Smooth muscle cell (in vitro differentiated cells): ENCODE measurements at regions not wholly inside any gene's neighbourhood (a gene's known extent, or its start where the extent isn't known, plus 50 kb on each side); places are given as distances from the start of the nearest gene placed in this dataset.

ENCODE experiments used
- DNase-seq: peaks from one replicate; lab custom pipeline; 2025; ENCODE audit not compliant: unreplicated experiment; lab: John Stamatoyannopoulos, UW
- H2AFZ ChIP-seq: fragments of 200-600 bp; sonication (generic); 2 replicates; pipeline ENCODE4 v1.6.0; 2016; ENCODE audit warnings: antibody characterized with exemption, low read depth, mild to moderate bottlenecking
- H3F3A ChIP-seq: fragments of 200-600 bp; sonication (generic); 2 replicates; pipeline ENCODE4 v1.6.0; 2017; ENCODE audit warnings: antibody characterized with exemption, low read depth
- H3K27ac ChIP-seq: fragments of 200-600 bp; sonication (generic); 2 replicates; pipeline ENCODE4 v1.5.1; 2016; ENCODE audit warnings: low read depth, mild to moderate bottlenecking
- H3K27me3 ChIP-seq: fragments of 200-600 bp; sonication (generic); 2 replicates; pipeline ENCODE4 v1.6.1; 2016; ENCODE audit warnings: low read depth, mild to moderate bottlenecking
- H3K36me3 ChIP-seq: fragments of 200-600 bp; sonication (generic); 2 replicates; pipeline ENCODE4 v1.5.1; 2016; ENCODE audit warnings: low read depth
- H3K4me1 ChIP-seq: fragments of 200-600 bp; sonication (generic); 2 replicates; pipeline ENCODE4 v1.5.1; 2016; ENCODE audit warnings: low read depth
- H3K4me2 ChIP-seq: fragments of 200-600 bp; sonication (generic); 2 replicates; pipeline ENCODE4 v1.6.0; 2016; ENCODE audit warnings: mild to moderate bottlenecking
- H3K4me3 ChIP-seq: fragments of 200-600 bp; sonication (generic); 2 replicates; pipeline ENCODE4 v1.5.1; 2016; ENCODE audit warnings: mild to moderate bottlenecking
- H3K79me2 ChIP-seq: fragments of 200-600 bp; sonication (generic); 2 replicates; pipeline ENCODE4 v1.6.0; 2016; ENCODE audit warnings: low read depth, mild to moderate bottlenecking
- H3K9ac ChIP-seq: fragments of 200-600 bp; sonication (generic); 2 replicates; pipeline ENCODE4 v1.6.0; 2016; ENCODE audit warnings: low read depth
- H3K9me3 ChIP-seq: fragments of 200-600 bp; sonication (generic); replicated peaks from 2 replicates; pipeline ENCODE4 v1.5.1; 2016; ENCODE audit warnings: low read depth
- H4K20me1 ChIP-seq: fragments of 200-600 bp; sonication (generic); 2 replicates; pipeline ENCODE4 v1.6.0; 2016; ENCODE audit warnings: low read depth
- CTCF ChIP-seq: fragments of 200-600 bp; sonication (generic); IDR thresholded peaks from 2 replicates; pipeline ENCODE4 v1.5.1; 2017; ENCODE audit warnings: borderline replicate concordance, mild to moderate bottlenecking, antibody characterized with exemption; ENCODE audit not compliant: insufficient read depth, poor library complexity, severe bottlenecking
- WGBS: methylation state at CpG from one replicate; pipeline ENCODE4 v1.1.7; 2016; ENCODE audit warnings: low lambda C conversion rate; 5-methylcytosine and 5-hydroxymethylcytosine counted together

- no peaks in the 10 kb centered on the region for H3K27me3 ChIP-seq
- no peak overlapping the region for H3K27ac ChIP-seq
- no peaks in the 10 kb centered on the region for H3K9me3 ChIP-seq
- no peak overlapping the region for H3K9ac ChIP-seq
- no peaks in the 10 kb centered on the region for H4K20me1 ChIP-seq
- no peaks in the 10 kb centered on the region for H3F3A ChIP-seq
- 96% methylated on average over 3 of the region's 3 CpGs for WGBS
- H3K4me3 ChIP-seq, result no peak overlapping the region
- no peak overlapping the region for H2AFZ ChIP-seq
- peaks cover 4% of the 10 kb centered on the region for H3K79me2 ChIP-seq
- H3K4me1 ChIP-seq, result no peaks in the 10 kb centered on the region
- no peak overlapping the region for H3K4me2 ChIP-seq
- DNase-seq, result no peak
- TF ChIP-seq CTCF, result no peak
- H3K36me3 ChIP-seq, result no peaks in the 10 kb centered on the region
Measured at GRCh38 chr13:73825143-73825542, 309.1 kb downstream of the KLF12 start.

- WGBS, result 97% methylated on average over 6 of the region's 6 CpGs
- H3K4me1 ChIP-seq, result no peaks in the 10 kb centered on the region
- no peak overlapping the region for H2AFZ ChIP-seq
- H3K4me3 ChIP-seq, result no peak overlapping the region
- no peak for DNase-seq
- no peaks in the 10 kb centered on the region for H3K36me3 ChIP-seq
- no peaks in the 10 kb centered on the region for H3K79me2 ChIP-seq
- no peaks in the 10 kb centered on the region for H4K20me1 ChIP-seq
- H3K27me3 ChIP-seq, result no peaks in the 10 kb centered on the region
- H3F3A ChIP-seq, result no peaks in the 10 kb centered on the region
- H3K9me3 ChIP-seq, result no peaks in the 10 kb centered on the region
- no peak for TF ChIP-seq CTCF
- no peak overlapping the region for H3K4me2 ChIP-seq
- H3K27ac ChIP-seq, result no peak overlapping the region
- no peak overlapping the region for H3K9ac ChIP-seq
Measured at GRCh38 chr13:73822668-73823592, 311.3 kb downstream of the KLF12 start.

DNA sequence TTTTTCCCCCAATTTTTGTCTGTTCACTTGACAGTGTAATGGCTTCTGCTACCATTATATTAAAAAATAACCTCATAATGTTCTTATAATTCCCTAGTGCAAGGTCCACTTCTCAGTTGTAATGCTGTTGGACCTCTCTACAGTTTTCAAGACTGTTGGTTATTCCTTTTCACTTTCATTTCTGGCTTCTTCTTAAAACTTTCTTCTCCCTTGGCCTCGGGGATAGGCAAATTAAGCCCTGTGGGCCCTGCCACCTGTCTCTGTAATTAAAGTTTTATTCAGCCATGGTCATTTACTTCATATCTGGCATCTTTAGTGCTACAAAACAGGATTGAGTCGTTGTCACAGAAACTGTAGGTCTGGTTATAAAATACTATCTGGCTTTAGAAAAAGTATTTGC, 313.5 kb downstream of the KLF12 start:
- H3K4me3 ChIP-seq, result no peak overlapping the region
- no peaks in the 10 kb centered on the region for H4K20me1 ChIP-seq
- TF ChIP-seq CTCF, result no peak
- no peak overlapping the region for H2AFZ ChIP-seq
- H3K9ac ChIP-seq, result no peak overlapping the region
- H3K79me2 ChIP-seq, result no peaks in the 10 kb centered on the region
- DNase-seq, result no peak
- WGBS, result 98% methylated on average over 2 of the region's 2 CpGs
- no peak overlapping the region for H3K27ac ChIP-seq
- no peaks in the 10 kb centered on the region for H3K4me1 ChIP-seq
- H3K36me3 ChIP-seq, result no peaks in the 10 kb centered on the region
- H3K9me3 ChIP-seq, result no peaks in the 10 kb centered on the region
- H3K4me2 ChIP-seq, result no peak overlapping the region
- no peaks in the 10 kb centered on the region for H3F3A ChIP-seq
- no peaks in the 10 kb centered on the region for H3K27me3 ChIP-seq

GRCh38 chr13:73820285-73820684, 313.9 kb downstream of the KLF12 start:
- H3F3A ChIP-seq, result no peaks in the 10 kb centered on the region
- TF ChIP-seq CTCF, result no peak
- no peak overlapping the region for H3K27ac ChIP-seq
- no peaks in the 10 kb centered on the region for H4K20me1 ChIP-seq
- no peaks in the 10 kb centered on the region for H3K36me3 ChIP-seq
- H3K4me3 ChIP-seq, result no peak overlapping the region
- no peaks in the 10 kb centered on the region for H3K4me1 ChIP-seq
- 87% methylated on average over 3 of the region's 3 CpGs for WGBS
- H3K9me3 ChIP-seq, result no peaks in the 10 kb centered on the region
- H3K27me3 ChIP-seq, result no peaks in the 10 kb centered on the region
- no peak overlapping the region for H3K4me2 ChIP-seq
- no peaks in the 10 kb centered on the region for H3K79me2 ChIP-seq
- no peak for DNase-seq
- no peak overlapping the region for H3K9ac ChIP-seq
- no peak overlapping the region for H2AFZ ChIP-seq
